ENCODE measurements at regions not wholly inside any gene's neighbourhood (a gene's known extent, or its start where the extent isn't known, plus 50 kb on each side); places are given as distances from the start of the nearest gene placed in this dataset.
"Not testable (repeated sequence)": the region's sequence is repeated elsewhere in the genome, so short reads cannot be mapped to it uniquely, and the experiment has no call there.

DNA sequence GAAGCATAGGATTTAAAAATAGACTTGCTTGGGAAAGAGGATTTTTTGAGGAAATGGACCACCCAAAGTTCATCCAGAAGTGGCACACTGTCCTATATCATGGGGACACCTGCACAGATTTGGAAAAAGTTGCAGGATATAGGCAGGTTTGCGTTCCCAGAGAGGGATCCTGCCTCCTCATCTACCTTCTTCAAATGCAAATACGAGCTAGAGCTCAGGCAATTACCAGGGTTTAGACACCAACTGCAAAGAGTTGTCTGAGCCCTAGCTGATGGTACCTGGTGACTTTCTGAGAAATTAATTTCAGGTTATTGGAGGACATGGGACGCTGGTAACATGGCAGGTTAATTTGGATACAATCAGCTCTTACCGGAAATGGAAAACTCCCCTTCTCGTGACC lies 423.7 kb upstream of the MTPN start:
- no peak for DNase-seq

DNA sequence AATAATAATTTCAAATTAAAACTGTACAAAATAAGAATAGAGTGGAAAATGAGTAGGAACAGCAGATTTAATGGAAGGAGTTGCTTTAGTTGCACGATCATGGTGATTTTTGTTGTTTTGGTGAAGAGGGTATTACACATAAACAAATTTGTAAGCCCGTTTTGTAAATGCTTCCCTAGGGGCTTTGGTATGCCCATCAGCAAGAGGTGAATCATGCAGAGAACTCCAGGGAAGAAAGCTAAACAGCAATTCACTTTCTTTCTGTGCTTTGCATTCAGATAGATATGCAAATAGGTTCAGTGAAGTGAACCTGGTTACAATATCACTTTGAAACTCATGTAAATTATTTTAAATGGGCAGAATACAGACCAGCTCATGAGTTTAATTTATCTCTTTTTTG lies 422.2 kb upstream of the MTPN start:
- DNase-seq = no peak

- no peak for DNase-seq
Measured at GRCh38 chr7:136392856-136393255, 415.7 kb upstream of the MTPN start.

DNA sequence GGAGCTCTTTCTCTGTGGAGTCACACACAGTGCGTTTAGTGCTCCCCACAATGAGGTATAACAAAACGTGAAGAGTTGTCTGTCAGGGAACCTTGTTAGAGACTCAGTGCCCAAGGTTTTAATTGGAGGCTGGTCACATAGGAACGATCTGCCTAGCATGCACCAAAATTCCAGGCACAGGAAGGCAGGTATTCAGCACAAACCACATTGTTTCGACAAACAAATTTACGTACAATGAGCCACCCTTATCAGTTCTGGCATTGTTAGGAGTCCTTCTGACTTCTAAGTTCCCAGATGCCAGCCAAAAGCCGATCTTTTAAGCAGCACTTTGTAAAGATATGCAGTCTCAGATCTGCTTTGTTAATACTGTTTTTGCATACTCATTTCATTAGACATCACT lies 414.2 kb upstream of the MTPN start:
- DNase-seq = no peak

DNA sequence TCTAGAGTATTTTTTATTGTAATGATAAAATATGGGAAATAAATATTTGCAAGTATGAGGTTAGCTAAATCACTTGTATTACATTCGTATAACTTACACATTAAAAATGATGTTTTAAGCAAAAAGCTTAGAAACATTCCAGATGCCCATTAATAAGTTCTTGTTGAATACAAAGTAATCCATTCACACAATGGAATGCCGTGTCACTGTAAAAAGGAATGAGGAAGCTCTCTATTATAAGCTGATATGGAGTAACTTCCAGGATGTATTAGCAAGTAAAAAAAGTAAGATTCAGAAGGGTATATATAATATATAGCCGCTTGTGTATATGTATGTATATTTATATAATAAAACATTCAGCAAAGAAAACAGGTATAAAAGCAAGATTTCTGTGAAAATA lies 412.8 kb upstream of the MTPN start:
- DNase-seq = no peak

GRCh38 chr7:136386876-136387275 lies 409.7 kb upstream of the MTPN start:
- no peak for DNase-seq

DNA sequence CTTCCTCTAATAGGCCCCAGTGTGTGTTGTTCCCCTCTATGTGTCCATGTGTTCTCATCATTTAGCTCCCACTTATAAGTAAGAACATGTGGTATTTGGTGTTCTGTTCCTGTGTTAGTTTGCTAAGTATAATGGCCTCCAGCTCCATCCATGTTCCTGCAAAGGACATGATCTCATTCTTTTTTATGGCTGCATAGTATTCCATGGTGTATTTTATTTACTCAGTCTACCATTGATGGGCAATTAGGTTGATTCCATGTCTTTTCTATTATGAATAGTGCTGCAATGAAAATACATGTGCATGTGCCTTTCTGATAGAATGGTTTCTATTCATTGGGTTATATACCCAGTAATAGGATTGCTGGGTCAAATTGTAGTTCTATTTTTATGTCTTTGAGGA lies 394.2 kb upstream of the MTPN start:
- DNase-seq = not testable (repeated sequence)

DNA sequence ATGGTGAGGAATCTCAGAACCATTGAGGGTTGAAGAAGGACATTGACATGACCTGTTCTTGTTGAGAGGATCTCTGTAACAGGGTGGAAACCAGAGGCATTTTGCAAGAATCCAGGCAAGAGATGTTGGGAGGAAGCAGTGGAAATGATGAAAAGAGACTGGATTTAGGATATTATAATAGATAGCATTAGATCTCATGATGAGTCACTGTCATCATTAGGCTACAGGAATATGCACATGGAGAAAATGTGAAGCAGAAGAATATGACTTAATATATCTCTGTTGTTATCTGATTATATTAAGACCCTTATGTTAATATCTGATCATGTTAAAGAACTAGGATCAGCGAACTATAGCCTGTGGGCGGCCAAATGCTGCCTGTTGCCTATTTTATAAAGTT lies 393.0 kb upstream of the MTPN start:
- DNase-seq = no peak

- no peak for DNase-seq
Measured at GRCh38 chr7:136369225-136369624, 392.1 kb upstream of the MTPN start.

- DNase-seq = no peak
Measured at GRCh38 chr7:136359333-136359903, 382.3 kb upstream of the MTPN start.

- DNase-seq = no peak
Measured at GRCh38 chr7:136353287-136353686, 376.1 kb upstream of the MTPN start.

DNA sequence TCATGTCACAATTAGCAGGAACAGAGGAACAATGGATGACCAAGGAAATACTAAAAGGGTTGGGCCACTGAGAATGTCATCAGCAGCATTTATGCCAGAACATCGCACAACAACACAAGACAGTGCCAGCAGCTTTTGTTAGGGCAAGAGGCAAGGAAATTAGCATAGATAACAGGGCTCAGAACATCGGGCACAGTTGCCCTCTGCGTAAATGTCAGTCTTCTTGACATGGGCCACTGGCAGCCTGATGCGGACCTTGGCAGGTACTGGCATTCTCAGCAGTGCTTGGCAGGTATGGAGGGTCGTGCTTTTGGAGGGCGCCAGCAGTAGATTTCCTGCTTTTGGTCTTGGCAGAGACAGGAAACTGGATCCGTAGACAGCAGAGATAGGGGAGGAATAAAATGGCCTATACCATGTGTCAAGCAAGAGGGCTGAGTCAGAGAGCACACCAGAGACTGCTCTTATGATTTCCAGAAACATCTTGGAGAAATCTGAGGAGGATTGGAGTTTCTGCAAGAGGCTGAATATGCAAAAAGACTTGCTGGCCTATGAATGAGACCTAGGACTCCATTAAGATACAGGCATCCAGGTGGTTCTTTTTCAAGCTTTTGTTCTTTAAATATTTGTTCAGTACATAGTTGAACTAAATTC lies 371.5 kb upstream of the MTPN start:
- DNase-seq = no peak

GRCh38 chr7:136348142-136348541 lies 371.0 kb upstream of the MTPN start:
- DNase-seq = no peak

DNA sequence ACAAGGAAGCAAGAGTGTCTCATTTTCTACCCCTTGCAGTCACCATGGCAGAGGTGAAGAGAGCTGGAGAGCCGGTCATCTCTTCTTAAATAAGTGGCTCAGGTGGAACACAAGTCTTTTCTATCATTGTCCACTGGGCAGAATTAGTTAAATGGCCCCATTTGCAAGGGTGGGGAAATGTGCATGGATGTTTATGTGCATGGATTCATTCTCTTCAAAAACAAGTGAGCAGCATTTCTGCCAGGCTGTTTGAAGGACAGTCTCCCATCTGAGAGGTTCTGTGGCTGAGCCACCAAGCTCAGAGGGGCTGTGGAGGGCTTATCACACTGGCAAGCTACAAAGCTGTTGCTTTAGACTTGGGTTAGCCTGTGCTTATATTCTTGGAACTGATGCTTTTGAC lies 370.3 kb upstream of the MTPN start:
- DNase-seq = no peak

DNA sequence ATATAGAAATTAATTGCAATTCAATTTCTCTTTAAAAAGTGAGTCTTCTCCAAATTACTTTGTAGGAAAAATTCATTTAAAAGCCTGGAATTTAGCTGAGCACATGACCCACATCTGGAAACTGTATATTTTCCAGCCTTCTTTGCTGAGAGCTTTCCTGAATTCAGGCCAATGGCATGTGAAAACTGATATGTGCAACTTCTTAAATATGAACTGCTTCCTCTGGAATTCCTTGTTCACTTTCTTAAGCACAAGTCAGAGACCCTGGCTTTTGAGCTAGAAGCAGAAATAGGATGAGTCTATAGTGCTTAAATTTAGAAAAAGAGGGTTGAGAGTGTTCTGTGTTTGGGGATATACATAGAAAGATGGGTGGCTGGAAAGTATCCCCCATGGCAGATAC lies 365.1 kb upstream of the MTPN start:
- no peak for DNase-seq

GRCh38 chr7:136339464-136339863 lies 362.3 kb upstream of the MTPN start:
- no peak for DNase-seq

DNA sequence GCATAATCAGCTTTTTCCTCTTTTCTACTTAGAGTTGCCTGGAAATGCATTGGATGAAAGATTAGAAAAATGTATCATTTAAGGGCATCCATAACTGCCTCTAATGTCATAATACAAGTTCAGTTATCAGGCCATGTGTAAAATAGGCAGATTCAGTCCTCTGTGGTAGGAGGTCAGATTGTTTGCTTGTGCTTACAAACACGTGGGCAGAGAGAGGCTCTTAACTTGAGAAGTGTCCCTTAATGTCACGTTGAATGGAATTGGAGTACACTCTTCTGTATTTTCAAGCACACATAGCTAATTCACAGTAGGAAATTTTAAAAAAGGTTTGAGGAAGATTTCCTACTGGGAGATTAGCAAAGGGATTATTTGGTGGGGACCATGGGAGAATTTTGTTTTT lies 359.8 kb upstream of the MTPN start:
- no peak for DNase-seq

DNA sequence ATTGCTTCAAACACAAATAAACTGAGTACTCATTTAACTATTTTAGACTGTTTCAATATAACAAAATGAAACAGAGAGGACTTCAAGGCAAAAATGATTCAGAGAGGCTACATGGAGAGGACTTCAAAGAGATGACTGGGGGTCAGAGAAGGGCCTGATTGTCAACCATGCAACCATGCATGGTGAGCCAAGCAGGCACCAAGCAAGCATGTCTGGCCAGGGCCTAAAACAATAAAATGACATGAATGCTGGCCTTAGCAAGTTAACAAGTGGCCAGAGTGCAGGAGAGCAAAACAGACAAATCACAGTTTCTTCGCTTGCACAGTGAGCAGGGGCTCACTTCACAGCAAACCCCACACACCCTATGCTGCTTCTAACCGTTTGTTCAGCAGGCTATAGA lies 356.5 kb upstream of the MTPN start:
- DNase-seq = no peak

DNA sequence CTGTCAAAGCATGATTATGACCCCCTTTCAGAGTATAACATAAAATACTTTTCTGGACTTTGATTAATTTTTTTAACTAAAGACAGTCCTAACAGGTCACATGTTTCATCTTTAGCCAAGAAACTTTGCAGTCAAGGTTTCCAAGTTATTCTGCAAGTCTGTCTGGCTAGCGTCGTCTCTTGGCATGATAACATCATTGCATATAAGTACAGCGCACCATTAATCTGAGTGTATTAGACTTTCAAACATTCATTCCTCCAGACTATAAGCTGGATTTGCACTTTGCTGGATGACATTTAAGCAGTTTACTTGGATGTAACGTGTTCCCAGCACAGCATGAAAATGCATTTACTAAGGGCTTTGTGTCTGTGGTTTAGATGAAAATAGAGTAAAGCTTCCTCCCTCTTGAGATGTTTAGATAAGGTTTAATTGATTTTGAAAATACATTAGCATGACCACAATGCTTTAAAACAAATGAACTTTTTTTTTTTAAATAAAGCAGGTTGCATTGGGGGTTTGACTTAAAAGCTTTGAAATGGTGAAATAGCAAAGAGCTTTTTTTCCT lies 349.0 kb upstream of the MTPN start:
- DNase-seq = no peak

GRCh38 chr7:136325578-136325977 lies 348.4 kb upstream of the MTPN start:
- no peak for DNase-seq

DNA sequence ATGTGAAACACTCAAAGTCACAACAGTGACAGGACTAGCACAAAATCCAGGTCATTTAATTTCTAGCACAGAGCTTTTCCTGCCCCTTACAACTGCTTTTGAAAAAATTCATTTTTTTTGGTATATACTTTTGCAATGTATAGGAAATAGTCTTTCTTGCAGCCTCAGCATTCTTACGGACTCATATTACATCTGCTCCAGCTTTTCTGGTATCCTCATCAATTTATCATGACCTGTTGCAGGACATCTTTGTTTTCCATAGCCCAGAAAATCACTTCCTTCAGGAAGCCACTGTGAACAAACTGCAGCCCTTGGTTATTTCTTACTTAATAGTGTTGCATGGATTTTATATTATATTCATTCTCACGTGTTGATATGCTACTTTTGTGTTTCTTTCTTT lies 347.9 kb upstream of the MTPN start:
- no peak for DNase-seq

- DNase-seq = no peak
Measured at GRCh38 chr7:136324073-136324704, 347.0 kb upstream of the MTPN start.

- DNase-seq = no peak
Measured at GRCh38 chr7:136312592-136312991, 335.4 kb upstream of the MTPN start.

DNA sequence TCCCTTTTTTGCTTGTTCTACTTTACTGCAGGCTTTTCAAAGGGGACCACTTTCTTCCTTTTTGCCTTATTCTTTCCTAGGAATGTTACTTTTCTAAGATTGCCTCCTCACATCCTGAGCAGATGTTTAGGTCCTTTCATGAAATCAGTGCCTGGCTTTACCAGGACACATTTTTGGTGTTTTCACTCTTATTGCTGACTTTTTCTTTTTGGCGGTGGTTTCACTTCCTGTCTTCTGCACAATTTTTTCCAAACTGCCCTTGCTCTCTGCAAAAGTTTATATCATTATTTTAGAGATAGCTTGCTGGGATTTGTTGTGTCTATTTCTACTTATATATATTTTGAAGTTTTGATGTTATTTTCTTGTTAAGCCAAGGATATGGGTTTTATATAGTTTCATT lies 332.2 kb upstream of the MTPN start:
- no peak for DNase-seq

DNA sequence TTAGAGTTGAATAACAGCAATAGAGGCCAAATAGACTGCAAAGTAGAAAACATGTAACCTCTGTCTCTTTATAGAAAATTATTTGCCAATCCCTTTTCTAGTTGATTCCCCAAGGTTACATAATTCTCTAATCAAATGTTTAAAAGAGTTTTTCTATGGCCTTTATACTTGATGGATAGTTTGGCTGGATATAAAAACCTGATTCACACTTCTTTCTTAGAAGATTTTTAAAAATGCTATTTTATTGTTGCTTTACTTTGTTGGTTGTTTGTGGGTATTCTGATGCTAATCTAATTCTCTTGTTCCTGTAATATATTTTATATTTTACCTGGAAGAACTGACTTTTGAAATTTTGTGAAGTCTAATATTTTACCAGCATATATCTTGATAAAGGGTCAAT lies 331.1 kb upstream of the MTPN start:
- no peak for DNase-seq
